Mesothelial cell of epicardium (in vitro differentiated cells): ENCODE measurements at regions not wholly inside any gene's neighbourhood (a gene's known extent, or its start where the extent isn't known, plus 50 kb on each side); places are given as distances from the start of the nearest gene placed in this dataset.

Experiments used
- DNase-seq, 2 experiments: peaks; one replicate each; pipeline ENCODE4 v3.0.0; 2021; ENCODE audit warnings: low spot score in 2 of 2; ENCODE audit not compliant: unreplicated experiment in 2 of 2
- H3K27ac Mint-ChIP-seq: 2 replicates; pipeline ENCODE4 v1.8.0; 2021; ENCODE audit warnings: mixed read lengths
- H3K27me3 Mint-ChIP-seq: 2 replicates; pipeline ENCODE4 v1.8.0; 2021; ENCODE audit warnings: low read depth, mixed read lengths
- H3K36me3 Mint-ChIP-seq: 2 replicates; pipeline ENCODE4 v1.8.0; 2021; ENCODE audit warnings: mixed read lengths
- H3K4me1 Mint-ChIP-seq: 2 replicates; pipeline ENCODE4 v1.8.0; 2021; ENCODE audit warnings: mixed read lengths
- H3K4me3 Mint-ChIP-seq: 2 replicates; pipeline ENCODE4 v1.8.0; 2021; ENCODE audit warnings: mild to moderate bottlenecking, moderate library complexity, mixed read lengths
- H3K9me3 Mint-ChIP-seq: 2 replicates; pipeline ENCODE4 v1.8.0; 2021; ENCODE audit warnings: mixed read lengths
- TF ChIP-seq, protein P1 (sequence below): fragments of 200-600 bp; sonication (generic); IDR thresholded peaks from one replicate; pipeline ENCODE4 v1.5.0; 2021; ENCODE audit warnings: antibody characterized with exemption; ENCODE audit not compliant: unreplicated experiment

DNA sequence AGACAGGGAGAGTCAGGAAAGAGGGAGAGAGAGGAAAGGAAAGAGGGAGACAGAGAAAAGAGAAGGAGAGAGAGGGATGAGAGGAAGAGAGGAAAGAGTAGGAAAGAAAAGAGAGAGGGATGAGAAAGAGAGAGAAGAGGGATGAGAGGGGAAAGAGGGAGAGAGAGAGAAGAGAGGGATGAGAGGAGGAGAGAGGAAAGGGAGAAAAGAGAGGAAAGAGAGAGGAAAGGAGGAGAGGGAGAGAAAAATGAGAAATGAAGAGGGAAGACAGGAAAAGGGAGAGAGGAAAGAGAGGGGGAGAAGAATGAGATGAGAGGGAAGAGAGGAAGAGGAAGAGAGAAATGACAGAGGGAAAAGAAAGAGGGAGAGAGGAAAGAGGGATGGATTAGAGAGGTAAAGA lies 207.0 kb upstream of the SKOR2 start:
- Mint-ChIP-seq H3K4me1 (no peaks in the 10 kb centered on the region), H3K27me3 (peaks cover 37% of the 10 kb centered on the region), H3K4me3 (no peak overlapping the region), H3K27ac (no peak overlapping the region), H3K9me3 (no peaks in the 10 kb centered on the region), H3K36me3 (no peaks in the 10 kb centered on the region)
- TF ChIP-seq, protein P1, sequence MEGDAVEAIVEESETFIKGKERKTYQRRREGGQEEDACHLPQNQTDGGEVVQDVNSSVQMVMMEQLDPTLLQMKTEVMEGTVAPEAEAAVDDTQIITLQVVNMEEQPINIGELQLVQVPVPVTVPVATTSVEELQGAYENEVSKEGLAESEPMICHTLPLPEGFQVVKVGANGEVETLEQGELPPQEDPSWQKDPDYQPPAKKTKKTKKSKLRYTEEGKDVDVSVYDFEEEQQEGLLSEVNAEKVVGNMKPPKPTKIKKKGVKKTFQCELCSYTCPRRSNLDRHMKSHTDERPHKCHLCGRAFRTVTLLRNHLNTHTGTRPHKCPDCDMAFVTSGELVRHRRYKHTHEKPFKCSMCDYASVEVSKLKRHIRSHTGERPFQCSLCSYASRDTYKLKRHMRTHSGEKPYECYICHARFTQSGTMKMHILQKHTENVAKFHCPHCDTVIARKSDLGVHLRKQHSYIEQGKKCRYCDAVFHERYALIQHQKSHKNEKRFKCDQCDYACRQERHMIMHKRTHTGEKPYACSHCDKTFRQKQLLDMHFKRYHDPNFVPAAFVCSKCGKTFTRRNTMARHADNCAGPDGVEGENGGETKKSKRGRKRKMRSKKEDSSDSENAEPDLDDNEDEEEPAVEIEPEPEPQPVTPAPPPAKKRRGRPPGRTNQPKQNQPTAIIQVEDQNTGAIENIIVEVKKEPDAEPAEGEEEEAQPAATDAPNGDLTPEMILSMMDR, result no peak
- DNase-seq, result no peak

- TF ChIP-seq, protein P1, result no peak
- Mint-ChIP-seq H3K9me3 (no peaks in the 10 kb centered on the region), H3K36me3 (no peaks in the 10 kb centered on the region), H3K4me1 (no peaks in the 10 kb centered on the region), H3K4me3 (no peak overlapping the region), H3K27ac (no peak overlapping the region), H3K27me3 (peaks cover 44% of the 10 kb centered on the region)
- DNase-seq, result no peak
Measured at GRCh38 chr18:47457614-47458013, 206.2 kb upstream of the SKOR2 start.

- TF ChIP-seq, protein P1, result no peak
- no peak overlapping the region for H3K27ac Mint-ChIP-seq
- no peak for DNase-seq
- H3K27me3 Mint-ChIP-seq, result peaks cover 44% of the 10 kb centered on the region
- H3K9me3 Mint-ChIP-seq, result no peaks in the 10 kb centered on the region
- no peaks in the 10 kb centered on the region for H3K36me3 Mint-ChIP-seq
- no peaks in the 10 kb centered on the region for H3K4me1 Mint-ChIP-seq
- H3K4me3 Mint-ChIP-seq, result no peak overlapping the region
Measured at GRCh38 chr18:47453038-47453437, 201.6 kb upstream of the SKOR2 start.

DNA sequence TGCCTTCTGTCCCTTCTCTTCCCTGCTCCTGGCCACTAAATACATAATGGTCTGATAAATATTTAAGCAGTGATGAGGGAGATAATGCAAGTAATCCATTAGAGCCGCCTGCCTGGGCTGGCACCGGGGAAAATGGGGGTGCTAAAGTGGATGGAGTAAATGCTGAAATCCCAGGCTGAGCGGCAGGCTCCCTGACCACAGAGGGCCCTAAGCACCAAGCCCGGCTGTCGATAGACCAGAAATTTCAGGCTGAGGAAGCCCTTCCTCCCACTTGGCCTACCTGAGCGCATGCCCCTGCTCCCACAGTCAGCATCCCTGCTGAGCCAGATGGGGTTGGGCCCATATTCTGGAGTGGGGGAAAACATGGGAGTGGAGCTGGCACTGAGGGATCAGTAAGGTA lies 197.5 kb upstream of the SKOR2 start:
- no peaks in the 10 kb centered on the region for H3K4me1 Mint-ChIP-seq
- H3K9me3 Mint-ChIP-seq, result peaks cover 13% of the 10 kb centered on the region
- DNase-seq, result no peak
- H3K27me3 Mint-ChIP-seq, result peaks cover 35% of the 10 kb centered on the region
- H3K4me3 Mint-ChIP-seq, result no peak overlapping the region
- TF ChIP-seq, protein P1, result no peak
- no peaks in the 10 kb centered on the region for H3K36me3 Mint-ChIP-seq
- H3K27ac Mint-ChIP-seq, result no peak overlapping the region

DNA sequence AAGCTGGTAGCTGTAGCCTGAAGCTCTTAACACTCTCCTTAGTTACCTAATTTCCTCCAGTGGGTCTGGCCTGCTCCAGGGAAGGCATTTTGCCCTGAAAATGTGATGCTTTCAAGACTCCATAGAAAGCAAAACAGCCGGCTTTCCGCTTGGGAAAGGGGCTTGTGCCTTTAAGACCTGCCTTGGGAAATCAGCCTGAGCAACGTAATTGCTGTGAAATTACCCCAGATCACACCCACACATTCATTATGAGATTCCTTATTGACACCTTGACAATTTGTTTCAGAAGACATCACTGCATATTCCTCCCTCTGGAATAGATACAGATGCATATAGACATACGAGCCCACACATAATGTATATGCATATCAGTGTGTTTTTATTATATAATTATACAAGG lies 190.5 kb upstream of the SKOR2 start:
- DNase-seq, result no peak
- TF ChIP-seq, protein P1, result no peak
- Mint-ChIP-seq H3K4me1 (no peaks in the 10 kb centered on the region), H3K9me3 (peaks cover 6% of the 10 kb centered on the region), H3K4me3 (no peak overlapping the region), H3K27ac (no peak overlapping the region), H3K27me3 (peaks cover 59% of the 10 kb centered on the region), H3K36me3 (no peaks in the 10 kb centered on the region)

DNA sequence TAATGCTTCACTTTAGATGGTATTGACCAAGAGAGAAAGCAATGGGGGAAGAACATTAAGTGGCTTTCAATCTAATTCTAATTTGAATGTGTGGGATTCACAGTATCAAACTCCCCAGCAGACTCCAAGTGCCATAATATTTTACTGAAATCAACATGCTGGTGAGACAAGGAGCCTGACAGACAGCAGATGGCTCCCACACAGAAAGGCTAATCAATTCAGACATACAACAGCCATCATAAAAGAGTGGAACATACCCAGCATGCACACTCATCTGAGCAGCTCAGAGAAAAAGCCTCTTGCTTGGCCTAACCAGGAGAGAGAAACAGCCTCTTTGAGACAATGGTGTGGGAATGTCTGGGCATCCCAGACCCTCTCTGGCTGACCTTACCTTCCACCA lies 186.5 kb upstream of the SKOR2 start:
- Mint-ChIP-seq H3K27ac (no peak overlapping the region), H3K9me3 (no peaks in the 10 kb centered on the region), H3K27me3 (peaks cover 70% of the 10 kb centered on the region), H3K4me1 (no peaks in the 10 kb centered on the region), H3K36me3 (no peaks in the 10 kb centered on the region), H3K4me3 (no peak overlapping the region)
- TF ChIP-seq, protein P1, result no peak
- DNase-seq, result no peak
